ENCODE measurements at regions not wholly inside any gene's neighbourhood (a gene's known extent, or its start where the extent isn't known, plus 50 kb on each side); places are given as distances from the start of the nearest gene placed in this dataset.
"Not testable (repeated sequence)": the region's sequence is repeated elsewhere in the genome, so short reads cannot be mapped to it uniquely, and the experiment has no call there.

- DNase-seq (ENCODE audit: low spot score), result no peak
Measured at GRCh38 chr21:22019766-22020165, 1021.6 kb downstream of the NCAM2 start.

- DNase-seq (ENCODE audit: low spot score), result no peak
Measured at GRCh38 chr21:22020221-22020620, 1022.0 kb downstream of the NCAM2 start.

DNA sequence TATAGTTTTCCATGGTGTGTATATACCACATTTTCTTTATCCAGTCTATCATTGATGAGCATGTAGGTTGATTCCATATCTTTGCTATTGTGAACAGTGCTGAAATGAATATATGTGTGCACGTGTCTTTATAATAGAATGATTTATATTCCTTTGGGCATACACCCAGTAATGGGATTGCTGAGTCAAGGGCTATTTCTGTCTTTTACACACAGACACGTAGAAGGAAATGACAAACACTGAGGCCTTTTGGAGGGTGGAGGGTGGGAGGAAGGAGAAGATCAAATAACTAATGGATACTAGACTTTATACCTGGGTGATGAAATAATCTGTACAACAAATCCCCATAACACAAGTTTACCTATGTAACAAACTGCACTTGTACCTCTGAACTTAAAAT, 1025.7 kb downstream of the NCAM2 start:
- not testable (repeated sequence) for DNase-seq (ENCODE audit: low spot score)

DNA sequence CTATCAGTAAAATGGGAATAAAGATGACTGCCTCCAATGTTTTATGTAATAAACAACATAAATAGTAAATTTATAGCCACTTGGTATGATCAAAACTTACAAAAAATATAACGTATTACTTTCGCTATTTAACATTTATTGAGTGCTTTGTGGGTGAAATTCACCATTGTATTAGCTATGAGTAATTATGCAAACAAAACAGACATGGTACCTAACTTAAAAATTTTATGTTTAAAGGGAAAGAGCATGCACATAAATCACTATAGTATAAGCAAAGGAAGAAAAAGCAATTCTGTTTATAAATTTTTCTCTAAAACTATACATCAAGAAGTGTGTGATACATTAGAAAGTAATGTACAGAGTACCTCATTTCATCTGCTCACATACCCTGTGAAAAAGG, 1046.2 kb downstream of the NCAM2 start:
- DNase-seq (ENCODE audit: low spot score), result no peak

- DNase-seq (ENCODE audit: low spot score), result no peak
Measured at GRCh38 chr21:22046576-22046975, 1048.4 kb downstream of the NCAM2 start.

GRCh38 chr21:22056904-22057303, 1058.7 kb downstream of the NCAM2 start:
- no peak for DNase-seq (ENCODE audit: low spot score)

GRCh38 chr21:22062472-22063139, 1064.4 kb downstream of the NCAM2 start:
- DNase-seq (ENCODE audit: low spot score), result no peak

DNA sequence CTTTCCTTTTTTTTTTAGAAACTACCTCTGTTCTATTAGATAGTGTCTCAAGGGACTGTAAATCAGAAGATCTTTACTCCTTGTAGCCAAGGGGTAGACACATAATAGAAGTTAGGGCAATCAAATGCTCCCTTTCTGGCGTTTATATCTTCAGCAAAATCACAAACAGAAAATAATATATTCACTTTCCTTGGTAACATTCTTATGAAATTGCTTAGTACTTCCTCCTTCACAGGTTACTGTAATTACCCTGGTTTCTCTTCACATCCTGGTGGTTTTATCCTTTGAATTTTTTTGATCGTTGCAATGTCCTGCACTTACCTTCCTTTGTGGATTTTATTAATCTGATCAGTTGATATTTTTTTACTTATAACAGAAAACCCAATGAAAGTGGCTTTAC, 1064.9 kb downstream of the NCAM2 start:
- no peak for DNase-seq (ENCODE audit: low spot score)

- DNase-seq (ENCODE audit: low spot score), result no peak
Measured at GRCh38 chr21:22076471-22076870, 1078.3 kb downstream of the NCAM2 start.

DNA sequence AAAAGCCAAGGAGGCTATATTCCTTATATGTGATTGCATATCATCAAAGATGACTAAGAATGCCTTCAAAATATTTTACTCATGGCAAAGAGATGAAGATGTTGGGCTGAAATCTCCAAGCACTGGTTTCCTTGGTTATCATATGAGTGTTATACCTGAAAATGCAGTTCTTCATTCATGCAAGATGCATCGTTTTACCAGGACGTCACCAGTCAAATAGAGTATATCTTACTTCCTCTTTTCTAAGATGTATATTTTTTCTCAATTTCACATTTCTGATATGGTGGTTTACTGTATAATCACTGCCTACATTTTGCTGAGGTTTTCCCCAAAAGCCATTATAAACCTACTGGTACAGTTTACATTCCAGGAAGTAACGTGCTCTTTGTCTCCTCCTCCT, 1085.7 kb downstream of the NCAM2 start:
- DNase-seq (ENCODE audit: low spot score), result no peak

DNA sequence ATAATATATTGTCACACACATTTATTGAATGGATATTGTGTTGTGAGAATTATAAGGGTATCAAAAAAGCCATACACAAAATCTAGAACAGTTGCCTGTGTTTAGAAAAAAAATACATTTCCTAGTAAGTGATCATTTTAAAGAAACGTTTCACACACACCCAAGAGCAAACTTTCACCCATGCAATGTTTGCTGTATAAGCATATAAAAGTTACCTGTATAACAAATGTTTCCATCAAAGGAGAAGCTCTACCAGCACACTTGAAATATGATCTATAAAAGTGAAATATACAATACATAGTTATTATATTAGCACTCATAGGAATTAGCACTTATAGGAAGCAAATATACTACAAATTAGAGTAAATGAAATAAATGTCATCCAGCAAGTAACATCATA, 1098.1 kb downstream of the NCAM2 start:
- DNase-seq (ENCODE audit: low spot score), result no peak

DNA sequence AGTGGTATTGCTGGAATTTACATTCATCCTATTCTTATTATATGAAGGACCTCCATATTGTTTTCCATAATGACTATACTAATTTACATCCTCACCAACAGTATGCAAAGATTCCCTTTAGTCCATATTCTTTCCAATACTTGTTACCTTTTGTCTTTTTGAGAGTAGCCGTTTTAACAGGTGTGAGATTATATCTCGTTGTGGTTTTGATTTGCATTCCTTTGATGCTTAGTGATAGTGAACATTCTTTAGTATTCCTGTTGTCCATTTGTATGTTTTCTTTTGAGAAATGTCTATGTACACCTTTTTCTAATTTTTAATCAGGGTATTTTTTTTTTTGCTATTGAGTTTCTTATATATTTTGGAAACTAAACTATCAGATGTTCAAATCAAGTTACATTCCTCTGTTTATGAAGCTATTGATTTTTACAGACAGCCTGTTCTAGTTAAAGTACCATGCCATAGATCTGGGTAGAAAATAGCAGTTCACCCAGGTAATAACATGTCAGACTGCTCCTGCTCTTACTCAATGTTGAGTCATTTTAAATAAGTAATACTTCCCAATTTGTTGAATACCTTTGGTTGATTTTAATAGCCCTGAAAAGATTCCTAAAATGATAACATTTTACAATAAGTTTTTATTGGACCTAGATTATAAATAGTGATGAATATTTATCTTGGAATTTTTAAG, 1108.7 kb downstream of the NCAM2 start:
- no peak for DNase-seq (ENCODE audit: low spot score)

DNA sequence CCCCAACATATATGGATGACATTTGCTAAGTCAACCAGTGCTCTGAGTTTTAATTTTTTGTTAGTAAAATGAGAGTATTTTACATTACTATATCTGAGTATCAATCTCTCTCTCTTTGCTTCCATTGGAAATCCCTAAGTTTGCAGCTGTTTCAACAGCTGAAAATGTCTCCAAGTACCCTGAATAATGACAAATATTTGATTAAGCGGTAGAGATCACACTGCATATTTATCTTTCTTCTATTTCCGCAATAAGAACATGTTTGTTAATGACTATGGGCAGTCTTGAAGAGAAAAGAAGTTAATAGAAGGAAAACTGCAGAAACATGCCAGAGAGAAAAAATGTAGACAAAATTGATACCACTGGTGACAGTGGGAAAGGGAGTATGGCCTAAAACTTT, 1117.5 kb downstream of the NCAM2 start:
- no peak for DNase-seq (ENCODE audit: low spot score)

GRCh38 chr21:22120616-22121266, 1122.5 kb downstream of the NCAM2 start:
- DNase-seq (ENCODE audit: low spot score), result no peak

DNA sequence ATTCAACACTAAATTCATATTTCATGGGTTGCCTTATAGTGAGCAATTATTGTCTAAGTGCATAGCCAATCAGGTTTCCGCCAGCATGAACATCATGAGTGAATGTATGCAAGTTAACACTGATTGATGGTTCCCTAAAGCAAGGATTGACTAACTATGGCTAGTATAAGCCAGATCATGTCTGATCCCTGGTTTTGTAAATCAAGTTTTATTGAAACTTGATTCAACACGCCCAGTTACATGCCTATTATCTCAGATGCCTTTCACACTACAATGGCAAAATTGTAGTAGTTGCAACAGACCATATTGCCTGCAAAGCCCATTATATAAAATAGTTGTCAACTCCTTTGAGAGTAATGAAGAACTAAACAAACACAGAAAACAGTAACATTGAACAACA, 1127.4 kb downstream of the NCAM2 start:
- no peak for DNase-seq (ENCODE audit: low spot score)

GRCh38 chr21:22128671-22129070, 1130.5 kb downstream of the NCAM2 start:
- no peak for DNase-seq (ENCODE audit: low spot score)

DNA sequence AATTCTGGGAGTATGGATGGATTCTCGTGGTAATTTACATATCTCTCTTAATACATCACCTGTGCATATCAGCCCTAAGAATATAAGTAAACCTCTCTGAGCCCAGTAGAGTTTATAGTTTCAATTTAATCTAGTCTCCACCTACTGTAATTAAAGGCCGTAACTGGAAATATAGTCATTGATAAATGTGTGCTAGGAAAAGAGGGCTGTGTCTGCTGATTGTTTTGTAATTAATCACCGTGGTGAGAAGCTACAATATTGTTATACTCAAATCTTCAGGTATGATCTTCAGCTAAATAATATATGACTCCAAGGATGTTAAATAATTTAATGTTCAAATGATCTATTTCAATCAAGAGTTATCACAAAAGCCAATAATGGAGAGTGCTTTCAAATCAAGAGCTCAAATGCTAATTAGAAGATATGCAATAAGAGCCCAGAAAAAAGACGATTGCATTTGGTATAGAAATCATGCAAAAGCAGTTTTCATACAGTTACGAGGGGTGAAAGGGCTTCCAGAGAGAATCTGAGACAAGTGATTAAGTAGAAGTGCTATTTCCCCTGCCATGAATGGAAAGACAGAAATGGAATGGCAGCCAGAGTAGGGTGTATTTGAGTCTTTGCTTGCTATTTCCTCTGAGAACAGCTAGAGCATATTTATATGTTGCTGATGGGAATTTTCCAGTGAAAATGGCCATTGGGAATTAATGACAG, 1134.3 kb downstream of the NCAM2 start:
- DNase-seq (ENCODE audit: low spot score), result no peak

DNA sequence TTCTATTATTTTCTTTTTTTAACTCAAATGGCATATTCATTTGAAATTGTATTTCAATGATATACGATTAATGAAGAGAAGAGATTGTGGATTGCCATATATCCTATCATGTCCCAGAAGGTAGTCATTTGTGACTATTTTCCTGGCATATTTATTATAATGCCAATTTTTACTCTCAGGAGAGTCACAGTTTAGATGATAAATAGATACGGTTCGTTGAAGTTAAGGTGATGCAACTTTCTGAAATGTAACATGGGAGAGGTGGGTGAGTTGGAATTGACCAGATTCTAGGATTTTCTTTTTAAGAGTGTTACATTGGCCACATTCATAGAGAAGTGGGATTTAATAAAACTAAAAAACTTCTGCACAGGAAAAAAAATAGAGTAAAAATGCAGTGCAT, 1138.5 kb downstream of the NCAM2 start:
- no peak for DNase-seq (ENCODE audit: low spot score)

DNA sequence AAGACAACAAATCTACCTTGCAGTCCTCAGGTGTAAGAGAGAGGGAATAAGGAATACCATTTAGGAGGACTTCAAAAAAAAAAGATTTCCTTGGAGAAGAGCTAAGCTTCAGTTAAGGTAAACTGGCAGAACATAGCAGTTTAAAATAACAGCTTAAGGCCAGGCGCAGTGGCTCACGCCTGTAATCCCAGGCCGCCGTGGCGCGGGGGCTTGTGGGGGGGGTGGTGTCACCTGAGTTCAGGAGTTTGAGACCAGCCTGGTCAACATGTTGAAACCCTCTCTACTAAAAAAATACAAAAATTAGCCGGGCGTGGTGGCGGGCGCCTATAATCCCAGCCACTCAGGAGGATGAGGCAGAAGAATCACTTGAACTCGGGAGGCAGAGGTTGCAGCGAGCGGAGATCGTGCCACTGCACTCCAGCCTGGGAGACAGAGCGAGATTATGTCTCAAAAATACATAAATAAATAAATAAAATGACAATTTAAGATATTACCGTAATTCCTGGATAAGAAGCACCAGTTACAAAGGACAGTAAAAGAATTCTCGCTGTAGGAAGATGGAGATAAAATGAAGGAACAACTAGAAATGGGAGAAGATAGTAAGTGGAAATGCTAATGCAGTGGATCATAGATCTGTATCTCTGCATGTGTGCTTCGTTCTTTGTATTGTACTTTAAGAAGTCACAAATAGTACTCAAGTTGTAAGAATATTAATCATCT, 1140.2 kb downstream of the NCAM2 start:
- DNase-seq (ENCODE audit: low spot score), result no peak

DNA sequence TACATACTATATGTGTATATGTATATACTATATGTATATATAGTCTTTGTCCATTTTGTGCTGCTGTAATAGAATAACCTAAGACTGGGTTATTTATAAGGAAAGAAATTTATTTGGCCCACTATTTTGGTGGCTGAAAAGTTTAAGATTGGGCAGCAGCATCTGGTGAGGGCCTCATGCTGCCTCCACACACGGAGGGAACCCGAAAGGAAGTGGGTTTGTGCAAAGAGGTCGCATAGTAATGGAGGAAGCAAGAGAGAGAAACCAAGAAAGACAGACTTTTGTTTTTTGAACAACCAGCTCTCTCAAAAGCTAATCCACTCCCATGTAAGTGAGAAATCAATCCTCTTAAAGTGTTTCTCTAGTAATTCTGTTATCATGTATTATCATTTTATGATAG, 1147.3 kb downstream of the NCAM2 start:
- DNase-seq (ENCODE audit: low spot score), result no peak

GRCh38 chr21:22154579-22155274, 1156.5 kb downstream of the NCAM2 start:
- DNase-seq (ENCODE audit: low spot score), result no peak

DNA sequence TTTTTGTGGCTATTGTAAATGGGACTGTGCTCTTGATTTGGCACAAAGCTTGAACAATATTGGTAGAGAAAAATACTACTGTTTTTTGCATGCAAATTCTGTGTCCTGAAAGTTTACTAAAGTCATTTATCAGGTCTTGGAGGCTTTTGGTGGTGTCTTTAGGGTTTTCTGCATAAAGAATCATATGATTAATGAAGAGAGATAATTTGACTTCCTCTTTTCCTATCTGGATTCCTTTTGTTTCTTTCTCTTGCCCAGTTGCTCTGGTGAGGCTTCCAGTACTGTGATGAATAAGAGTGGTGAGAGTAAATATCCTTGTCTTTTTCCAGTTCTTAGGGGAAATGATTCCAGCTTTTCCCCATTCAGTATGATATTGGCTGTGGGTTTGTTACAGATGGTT, 1166.7 kb downstream of the NCAM2 start:
- no peak for DNase-seq (ENCODE audit: low spot score)

All from LoVo (cell line).